ENCODE measurements at regions not wholly inside any gene's neighbourhood (a gene's known extent, or its start where the extent isn't known, plus 50 kb on each side); places are given as distances from the start of the nearest gene placed in this dataset.
"Not testable (repeated sequence)": the region's sequence is repeated elsewhere in the genome, so short reads cannot be mapped to it uniquely, and the experiment has no call there.

DNA sequence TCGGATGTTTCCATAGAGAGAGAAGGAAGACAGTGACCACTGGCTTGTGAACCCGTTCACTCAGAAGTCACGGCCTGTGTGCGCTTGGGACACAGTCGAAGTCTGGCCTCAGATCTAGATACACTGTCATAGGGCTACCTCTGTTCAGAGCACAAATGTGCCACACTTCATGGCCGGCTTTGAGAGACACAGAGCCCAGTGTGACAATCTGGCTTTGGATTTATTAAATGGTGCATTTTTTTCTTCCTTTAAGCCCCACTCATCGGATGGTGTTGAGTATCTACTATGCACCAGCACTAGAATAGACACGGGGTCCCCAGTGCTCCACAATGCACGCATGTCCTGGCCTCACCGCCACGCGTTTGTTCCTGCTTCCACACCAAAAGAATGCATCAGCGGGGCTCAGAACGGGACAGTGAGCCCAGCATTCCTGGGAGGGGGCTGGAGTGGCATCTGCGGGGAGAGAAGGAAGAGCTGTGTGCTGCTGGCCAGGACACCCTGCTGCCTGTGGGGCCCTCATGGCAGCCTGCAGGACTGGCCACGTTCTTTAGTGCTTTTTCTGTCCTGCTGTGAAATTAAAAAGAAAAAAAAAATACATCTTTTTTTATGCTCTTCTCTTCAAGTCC lies 738.9 kb upstream of the SALL3 start:
- DNase-seq, result no peak

DNA sequence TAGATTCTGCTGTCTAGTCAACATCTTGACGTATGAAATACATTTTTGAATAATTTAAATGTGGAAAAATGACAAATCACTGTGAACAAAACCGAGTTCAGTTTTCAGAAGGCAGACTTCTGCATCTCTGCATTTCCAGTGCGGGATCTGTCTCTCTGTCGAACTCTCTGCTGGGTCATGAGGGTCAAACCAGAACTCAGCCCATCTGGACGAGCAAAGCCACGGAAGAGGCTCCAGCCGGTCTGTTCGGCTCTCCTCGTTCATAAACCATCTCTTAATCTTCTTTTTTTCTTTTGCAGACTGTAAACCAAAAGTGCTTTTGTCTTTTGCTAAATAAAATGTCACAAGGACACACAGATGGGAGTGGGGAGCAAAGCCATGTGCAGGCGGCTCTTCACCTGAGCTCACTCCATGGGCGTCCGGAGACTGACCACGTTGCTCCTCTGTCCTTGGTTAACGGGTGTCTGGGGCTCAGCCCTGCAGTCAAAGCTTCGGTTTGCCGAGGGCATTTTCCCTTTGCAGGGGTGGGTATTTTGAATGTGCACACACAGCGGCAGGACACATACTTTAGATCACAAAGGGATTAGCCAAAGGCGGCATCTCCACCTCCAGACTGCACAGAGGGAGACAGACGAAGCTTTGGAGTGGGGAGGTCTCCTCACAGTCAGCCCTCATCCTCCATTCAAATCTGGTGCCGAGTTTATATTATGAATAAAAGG lies 737.9 kb upstream of the SALL3 start:
- no peak for DNase-seq

DNA sequence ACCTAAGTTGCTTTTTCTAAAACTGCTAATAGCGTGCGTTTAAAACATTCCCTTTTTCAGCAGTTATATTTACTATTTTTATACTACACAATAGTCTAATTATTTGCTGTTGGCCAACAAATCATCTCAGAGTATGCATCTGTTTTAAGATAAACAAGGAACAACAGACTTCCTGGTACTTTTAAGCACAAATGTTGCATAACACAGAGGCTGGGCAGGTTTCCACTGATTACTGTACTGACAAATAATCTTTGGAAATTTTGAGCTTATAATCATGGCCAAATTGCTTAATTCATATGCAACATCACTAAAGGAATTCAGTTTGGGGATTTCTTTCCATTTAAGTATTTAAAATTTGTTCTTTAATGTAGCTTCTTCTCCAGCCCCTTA lies 737.4 kb upstream of the SALL3 start:
- no peak for DNase-seq

DNA sequence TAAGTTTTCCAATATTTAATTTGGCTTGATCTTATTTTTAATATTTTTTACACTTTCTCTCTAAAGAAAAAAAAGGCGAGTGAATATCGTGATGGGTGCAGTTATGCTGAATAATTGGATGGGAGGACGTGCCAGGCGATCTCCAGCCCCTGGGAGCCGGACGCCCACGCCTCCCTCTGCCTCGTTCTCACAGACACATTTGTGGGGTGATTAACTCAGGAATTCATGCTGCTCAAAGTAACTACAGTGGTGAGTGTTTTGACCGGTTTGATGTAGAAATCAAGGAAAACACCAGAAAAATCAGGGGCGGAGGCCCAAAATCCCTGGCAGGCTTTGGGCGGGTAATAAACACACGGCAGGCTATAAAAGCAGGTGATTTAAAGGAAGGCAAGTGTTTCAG lies 736.8 kb upstream of the SALL3 start:
- no peak for DNase-seq

DNA sequence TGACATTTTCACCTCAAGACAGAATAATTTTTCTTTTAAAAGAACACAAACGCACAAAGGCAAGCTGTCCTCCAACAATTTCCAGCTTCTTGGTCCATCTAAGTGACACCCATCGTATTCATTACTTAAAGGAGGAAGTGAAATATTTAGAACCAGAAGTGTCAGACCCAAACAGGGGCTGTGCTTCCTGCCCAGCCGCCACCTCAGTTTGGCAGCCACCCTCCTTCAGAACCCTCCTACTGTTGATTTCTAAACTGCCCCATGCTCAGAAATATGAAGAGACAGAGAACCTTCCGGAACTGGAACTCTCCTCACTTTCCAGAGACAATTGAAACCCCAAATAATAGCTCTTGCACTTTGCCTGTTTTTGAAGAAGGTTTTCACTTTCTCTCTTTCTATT lies 734.8 kb upstream of the SALL3 start:
- no peak for DNase-seq

DNA sequence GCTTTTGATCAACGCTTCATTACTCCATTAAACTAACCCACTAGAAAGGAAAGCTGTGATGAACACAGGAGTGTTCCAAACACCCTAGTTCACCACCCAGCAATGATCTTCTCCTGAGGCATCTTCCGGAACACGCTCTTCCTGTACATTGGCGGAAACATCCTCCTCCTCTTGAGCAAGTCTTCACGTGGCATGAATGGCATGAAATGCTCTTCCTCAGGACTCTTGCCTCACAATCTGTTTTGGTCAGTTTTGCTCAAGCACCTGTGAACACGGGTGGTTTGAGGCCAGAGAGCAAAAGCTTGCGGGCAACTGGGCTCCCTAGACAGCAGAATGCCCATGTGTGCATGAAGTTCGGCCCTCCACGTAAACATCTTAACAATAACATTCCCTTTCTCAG lies 734.2 kb upstream of the SALL3 start:
- DNase-seq, result no peak

DNA sequence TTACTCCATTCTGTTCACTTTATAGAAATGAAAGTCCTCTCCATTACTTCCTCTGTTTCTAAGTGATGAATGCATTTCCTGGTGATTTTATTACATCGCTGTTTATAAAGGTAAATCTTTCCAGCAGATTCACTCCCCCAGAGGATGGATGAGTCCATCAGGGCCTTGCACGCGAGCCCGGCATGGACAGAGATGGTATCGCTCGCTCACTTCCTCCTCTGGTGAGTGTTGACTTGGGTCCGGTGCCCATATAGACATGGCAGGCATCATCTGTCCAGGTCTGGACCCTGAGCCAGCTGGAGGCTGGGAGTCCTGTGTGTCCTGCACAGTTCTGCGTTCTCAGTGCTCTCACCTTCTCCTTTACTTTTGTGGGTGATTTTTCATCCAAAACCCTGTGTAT lies 733.6 kb upstream of the SALL3 start:
- no peak for DNase-seq

DNA sequence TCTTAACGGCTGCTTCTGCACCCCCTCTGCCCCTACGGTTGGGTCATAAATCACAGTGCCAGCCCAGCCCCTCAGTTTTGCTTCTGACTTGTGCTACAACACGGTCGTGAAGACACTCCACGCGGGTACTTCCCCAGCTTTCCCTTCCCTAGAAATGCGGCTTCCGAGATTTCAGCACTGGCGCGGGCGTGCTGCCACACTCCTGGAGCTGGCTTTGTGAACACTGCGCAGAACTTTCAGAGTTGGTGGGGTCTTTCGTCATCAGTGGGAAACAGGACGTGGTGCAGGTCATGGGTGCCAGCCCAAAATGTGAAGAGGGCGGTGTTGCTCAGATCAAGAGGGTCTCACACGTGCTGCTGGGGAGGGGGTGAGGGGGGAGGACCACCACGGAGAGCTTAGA lies 733.0 kb upstream of the SALL3 start:
- no peak for DNase-seq

DNA sequence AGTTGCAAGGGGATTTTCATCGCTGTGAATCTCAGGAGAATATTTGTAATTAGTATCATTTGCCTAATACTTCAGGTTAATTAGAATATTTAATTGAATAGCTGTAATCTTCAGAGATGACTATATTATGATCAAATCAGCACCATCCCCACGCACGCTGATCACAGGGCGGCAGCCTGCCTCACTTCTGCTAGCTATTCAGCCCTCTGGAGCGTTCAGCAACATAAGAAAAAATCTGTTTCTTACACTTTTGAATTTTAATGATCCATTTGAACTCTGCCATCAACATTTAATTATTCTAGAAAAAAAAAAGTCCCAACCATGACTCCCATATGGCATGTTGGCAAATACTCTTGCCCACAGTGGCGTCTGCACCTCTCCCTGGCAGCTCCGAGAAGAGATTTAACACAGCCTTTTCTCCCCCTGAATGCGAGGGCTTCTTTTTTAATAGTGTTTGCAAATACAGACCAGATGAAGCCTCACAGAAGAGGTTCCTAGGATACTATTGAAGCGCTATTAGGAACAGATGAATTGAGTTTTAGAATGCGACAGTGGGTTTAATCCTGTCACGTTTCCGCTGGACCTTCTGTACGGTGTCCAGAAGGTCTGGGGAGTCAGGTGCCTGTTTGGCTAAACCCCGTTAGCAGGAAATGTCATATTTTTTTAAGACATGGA lies 731.9 kb upstream of the SALL3 start:
- no peak for DNase-seq

DNA sequence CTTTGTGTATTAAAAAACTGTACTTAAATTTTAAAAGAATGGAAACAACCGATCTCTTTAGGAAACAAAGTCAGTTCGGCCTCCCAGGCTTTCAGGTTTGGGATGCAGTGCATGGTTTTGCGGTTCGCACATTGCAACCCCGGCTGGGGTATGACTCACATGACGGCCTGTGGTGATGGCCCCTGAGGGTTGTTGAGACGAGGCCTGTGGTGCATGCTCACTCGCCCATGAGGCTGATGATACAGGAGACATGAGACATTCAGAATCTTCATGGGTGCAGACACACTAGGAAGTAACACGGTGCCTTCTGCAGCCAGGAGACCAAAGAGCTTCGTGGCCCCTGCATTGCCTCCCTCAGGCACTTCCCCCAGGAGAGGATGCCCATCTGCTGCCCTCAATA lies 724.6 kb upstream of the SALL3 start:
- DNase-seq, result no peak

DNA sequence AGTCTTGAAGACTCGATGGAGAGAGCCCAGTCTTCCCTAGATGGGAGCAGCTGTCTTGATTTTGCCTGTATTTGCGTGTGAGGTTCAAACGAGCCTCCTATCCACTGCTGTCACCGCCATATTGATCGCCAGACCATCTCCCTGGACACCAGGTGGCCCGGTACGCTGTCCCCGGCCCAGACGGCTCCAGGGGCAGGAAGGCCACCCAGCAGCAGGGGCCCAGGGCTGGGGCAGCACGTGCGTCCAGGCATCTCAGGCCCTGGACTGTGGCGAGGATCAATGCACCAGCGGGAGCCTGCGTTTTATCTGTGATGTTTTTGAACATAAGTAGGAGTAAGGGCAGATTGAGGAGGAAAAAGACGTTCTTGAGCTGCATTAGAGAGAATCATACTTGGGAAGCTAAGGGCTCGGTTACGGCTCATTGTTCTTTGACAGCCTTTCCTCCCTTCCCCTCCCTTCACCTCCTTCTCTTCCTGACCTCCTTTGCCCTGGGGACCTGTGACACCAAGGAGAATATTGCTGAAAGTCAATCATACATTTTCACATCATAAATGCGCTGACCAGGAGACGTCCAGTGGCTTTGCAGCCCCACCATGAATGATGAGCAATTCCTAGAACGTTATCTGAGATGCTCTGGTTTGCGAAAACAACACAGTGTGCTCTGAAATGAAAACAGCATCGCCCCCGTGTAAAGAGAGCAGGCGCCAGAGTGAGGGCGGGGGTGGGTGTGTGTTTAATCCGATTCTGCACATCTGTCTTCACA lies 711.2 kb upstream of the SALL3 start:
- DNase-seq, result no peak

DNA sequence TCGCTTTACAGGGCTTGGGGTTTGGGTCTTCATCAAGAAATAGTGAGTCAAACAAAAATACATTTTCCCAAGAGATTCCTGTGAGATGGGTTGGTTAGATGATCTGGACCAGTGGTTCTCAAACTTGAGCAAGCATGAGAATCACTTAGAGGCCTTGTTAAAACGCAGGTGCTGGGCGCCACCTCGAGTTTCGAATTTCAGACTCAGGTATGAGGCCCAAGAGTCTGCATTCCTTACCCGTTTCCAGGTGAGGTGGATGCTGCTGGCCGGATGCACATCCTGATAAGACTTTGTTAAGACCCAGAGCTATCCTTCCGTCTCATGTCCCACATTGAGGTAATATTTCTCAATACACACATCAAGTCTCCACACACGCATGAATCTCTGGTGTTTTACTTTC lies 707.8 kb upstream of the SALL3 start:
- no peak for DNase-seq

DNA sequence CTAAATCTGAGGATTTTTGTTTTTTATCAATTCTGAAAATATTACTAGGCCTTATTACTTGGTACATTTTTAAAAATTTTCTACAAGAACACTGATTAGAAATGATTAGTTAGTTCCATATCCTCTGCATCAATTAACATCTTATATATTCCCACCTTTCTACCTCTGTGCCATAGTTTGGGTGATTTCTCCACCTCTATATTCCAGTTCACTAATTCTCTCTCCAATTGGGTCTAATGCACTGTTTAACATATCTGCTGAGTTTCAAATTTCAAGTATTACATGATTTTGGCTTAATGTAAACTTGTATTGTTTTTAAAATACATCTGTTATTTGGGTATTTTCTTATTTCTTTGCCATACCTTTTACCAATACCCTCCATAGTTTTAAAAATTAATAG lies 705.7 kb upstream of the SALL3 start:
- DNase-seq, result no peak

DNA sequence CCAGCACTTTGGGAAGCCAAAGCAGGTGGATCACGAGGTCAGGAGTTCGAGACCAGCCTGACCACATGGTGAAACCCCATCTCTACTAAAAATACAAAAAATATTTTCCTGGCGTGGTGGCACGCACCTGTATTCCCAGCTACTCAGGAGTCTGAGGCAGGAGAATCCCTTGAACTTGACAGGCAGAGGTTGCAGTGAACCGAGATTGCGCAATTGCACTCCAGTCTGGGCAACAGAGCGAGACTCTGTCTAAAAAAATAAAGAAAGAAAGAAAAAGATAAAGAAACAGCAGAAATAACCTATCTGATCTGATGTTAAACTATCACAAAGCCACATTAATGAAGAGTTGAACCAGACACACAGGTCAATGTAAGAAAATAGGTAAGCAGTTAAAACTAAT lies 696.2 kb upstream of the SALL3 start:
- not testable (repeated sequence) for DNase-seq

DNA sequence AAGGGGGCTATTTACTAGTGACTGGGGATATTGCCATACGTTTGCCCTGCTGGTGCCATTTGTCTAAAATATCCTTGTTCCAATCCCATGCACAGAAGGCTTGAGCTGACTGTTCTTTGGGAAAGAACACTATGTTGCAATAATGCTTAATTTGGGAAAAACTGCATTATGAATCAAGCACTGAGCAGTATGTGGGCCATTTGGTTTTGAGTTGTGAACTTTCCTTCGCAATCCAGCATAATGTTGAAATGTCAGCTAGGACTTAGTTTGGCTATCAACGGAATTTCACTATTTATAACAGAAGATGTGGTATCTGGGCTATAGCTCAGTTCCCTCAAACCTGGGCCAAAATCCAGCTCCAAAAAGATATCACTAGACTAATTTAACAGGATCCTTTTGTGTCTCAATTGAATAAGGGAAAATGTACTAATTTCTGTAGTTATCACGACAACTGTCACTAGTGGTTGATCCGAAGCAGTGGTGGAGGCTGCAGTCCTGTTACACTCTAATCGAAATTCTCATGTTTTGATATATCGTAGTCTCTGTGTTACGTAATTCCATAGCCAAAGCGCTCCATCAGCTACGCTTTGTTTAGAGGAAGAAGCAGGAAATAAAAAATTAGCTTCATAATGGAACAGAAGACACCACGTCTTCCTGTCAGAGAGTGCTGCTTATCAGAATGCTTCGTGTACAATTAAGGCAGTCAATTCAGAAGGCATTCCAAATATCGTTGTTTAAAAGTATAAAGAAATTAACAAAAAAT lies 686.8 kb upstream of the SALL3 start:
- no peak for DNase-seq

DNA sequence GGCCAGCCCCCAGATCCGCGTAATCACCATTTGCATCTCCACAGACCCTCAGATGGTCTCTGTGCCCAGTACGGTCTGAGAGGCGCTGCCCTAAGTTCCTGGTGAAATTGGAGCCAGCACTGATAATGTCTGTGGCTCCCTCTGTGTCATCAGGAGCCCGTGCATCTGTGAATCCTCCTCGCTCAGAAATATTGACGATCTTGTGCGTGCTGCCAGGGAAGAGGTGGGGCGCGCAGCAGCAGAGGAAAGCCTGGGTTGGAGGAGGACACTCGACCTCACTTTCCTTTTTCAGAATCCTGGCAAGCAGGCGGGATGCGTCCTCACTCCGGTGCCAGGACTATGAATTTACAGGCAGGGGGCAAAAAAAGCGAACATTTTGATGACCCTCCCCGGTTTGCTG lies 686.1 kb upstream of the SALL3 start:
- no peak for DNase-seq

DNA sequence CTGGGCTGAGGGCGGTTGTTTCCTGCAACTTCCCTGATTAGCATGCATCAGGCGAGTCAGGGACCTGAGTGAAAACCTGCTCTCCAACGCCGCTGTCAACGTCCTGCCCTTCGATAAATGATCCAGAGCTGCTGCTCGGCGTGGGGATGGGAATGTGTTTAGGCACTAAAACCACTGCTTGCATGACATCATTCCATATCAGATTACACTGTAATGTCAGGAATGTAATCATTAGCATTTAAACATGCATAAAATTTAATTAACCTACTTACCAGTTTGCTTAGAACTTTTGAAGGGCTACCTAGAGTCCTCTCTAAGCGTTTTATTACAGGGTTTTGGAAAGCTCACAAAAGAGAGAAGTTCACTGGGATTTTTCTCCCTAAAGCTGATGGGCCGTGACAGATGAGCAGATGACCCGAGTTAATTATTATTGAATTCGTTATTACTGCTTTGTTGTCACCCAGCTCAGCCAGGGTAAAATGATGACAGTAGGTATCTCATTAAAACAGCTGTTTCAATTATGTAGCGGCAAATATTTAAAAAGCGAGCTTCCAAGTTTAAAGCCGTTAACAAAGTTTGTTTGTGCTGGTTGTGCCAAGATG lies 685.6 kb upstream of the SALL3 start:
- no peak for DNase-seq

DNA sequence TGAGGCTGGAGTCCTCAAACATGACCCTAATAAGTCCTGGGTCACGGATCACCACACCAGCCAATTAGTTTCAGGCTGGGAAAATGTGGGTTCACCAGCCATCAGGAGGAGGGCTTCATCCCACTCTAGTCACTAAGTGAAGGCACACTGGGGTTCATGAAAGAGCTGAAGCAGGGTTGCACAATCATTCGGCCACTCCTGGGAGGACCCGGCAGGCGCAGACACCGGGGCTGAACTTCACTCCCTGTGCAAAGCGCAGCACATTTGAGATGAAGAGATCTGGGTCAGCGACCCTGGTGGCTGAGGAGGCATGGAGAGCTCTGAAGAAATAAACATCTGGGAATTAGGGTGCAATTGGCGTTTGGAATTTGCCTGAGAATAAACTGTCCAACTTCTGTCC lies 684.4 kb upstream of the SALL3 start:
- no peak for DNase-seq

DNA sequence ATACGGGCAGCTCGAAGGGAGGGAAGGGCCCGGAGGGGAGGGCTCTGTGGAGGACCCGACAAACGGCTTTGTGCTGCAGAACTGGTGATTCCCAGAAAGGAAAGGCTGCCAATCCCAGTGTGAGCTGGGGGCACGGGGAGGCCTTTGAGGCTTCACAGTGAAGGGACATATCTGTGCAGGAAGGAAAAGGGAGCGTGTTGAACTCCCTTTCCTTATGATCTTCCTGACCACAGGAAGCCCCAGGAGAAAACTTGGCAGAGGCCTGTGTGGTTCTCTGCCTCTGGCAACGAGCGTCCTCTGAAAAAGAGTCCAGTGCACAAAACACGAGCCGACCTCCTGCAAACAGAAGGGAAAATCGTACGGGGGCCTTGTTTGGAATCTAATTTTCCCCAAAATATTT lies 683.5 kb upstream of the SALL3 start:
- DNase-seq, result no peak

DNA sequence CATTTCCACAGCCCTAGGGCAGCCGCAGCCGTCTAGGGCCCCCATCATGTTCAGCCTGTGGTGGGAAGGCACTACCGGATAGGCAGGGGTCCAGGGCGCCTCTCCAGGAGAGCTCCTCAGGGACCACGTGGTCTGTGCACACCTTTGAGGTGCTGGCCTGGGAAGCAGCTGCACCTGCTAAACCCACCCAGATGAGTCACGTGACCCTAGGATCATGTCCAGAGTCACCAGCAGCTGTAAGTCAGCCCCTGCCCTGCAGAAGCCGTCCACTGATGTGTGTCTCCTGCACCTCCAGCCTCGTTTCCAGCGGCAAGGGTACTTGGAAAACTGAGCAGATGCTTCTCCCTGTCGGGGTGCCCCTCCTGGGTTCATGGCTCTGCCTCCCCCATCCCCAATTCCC lies 682.6 kb upstream of the SALL3 start:
- no peak for DNase-seq

DNA sequence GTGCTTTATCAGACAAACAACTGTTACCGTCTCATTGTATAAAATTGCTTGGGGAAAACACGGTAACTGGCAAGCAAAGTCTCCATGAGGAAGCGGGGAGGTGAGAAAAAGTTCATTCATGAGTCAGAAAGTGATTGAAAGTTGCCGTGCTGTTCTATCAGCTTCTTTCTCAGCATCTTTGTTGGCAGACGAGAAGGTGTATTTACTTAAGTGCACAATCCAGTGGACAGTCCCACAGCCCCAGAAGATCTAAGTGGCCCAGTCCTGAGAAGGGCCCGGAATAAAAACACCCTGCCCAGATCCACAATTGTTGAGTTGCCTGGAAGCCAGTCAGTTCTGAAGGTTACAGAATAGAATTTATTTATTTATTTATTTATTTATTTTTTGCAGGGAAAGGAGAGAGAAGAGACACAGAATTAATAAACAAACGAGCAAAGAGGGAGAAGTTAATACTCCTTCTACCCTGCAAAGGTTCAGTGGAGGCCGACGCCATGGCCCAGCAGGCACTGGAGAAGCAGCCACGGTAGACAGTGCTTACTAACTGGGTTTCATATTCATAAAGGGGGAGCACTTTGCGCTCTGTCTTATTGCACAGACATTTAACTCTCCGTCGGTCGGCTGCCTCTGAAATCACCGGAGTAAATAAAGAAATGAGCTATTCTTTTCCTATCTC lies 676.0 kb upstream of the SALL3 start:
- DNase-seq, result no peak
